Calu3 (cell line): ENCODE measurements at regions not wholly inside any gene's neighbourhood (a gene's known extent, or its start where the extent isn't known, plus 50 kb on each side); places are given as distances from the start of the nearest gene placed in this dataset.

Experiments
- BruUV-seq: library from RNA; stranded (reverse); fragments of 400-500 nt; replicated peaks from 2 replicates; lab custom pipeline; 2021; lab: Mats Ljungman, UMichigan
- CTCF ChIA-PET: fragments of 300-600 bp; sonication (Branson Sonifier 250); formaldehyde crosslinking; loops from one replicate; lab custom pipeline; 2022; ENCODE audit warnings: antibody characterized with exemption; lab: Charles Lee
- DNase-seq: peaks from one replicate; pipeline ENCODE4 v3.0.0; 2022
- H3K27ac Mint-ChIP-seq: one replicate; pipeline ENCODE4 v1.8.0; 2022; ENCODE audit warnings: mixed read lengths; ENCODE audit not compliant: unreplicated experiment
- H3K27me3 Mint-ChIP-seq: one replicate; pipeline ENCODE4 v1.8.0; 2022; ENCODE audit warnings: mixed read lengths; ENCODE audit not compliant: unreplicated experiment
- H3K36me3 Mint-ChIP-seq: one replicate; pipeline ENCODE4 v1.8.0; 2022; ENCODE audit warnings: mild to moderate bottlenecking, moderate library complexity, mixed read lengths; ENCODE audit not compliant: insufficient read depth, unreplicated experiment
- H3K4me1 Mint-ChIP-seq: one replicate; pipeline ENCODE4 v1.8.0; 2022; ENCODE audit warnings: mild to moderate bottlenecking, low read depth, mixed read lengths; ENCODE audit not compliant: unreplicated experiment
- H3K4me3 Mint-ChIP-seq: one replicate; pipeline ENCODE4 v1.8.0; 2022; ENCODE audit warnings: mild to moderate bottlenecking, low read depth, moderate library complexity, mixed read lengths; ENCODE audit not compliant: unreplicated experiment
- H3K9me3 Mint-ChIP-seq: one replicate; pipeline ENCODE4 v1.8.0; 2022; ENCODE audit warnings: low read depth, mixed read lengths; ENCODE audit not compliant: unreplicated experiment
- CTCF ChIP-seq: fragments of 200-600 bp; IDR thresholded peaks from one replicate; pipeline ENCODE4 v1.8.0; 2022; ENCODE audit warnings: antibody characterized with exemption; ENCODE audit not compliant: unreplicated experiment
- intact Hi-C: fragments of 100-400 bp; cut with micrococcal nuclease; formaldehyde crosslinking; loops from one replicate; pipeline ENCODE4 v1.10.0; 2022; ENCODE audit not compliant: unreplicated experiment

DNA sequence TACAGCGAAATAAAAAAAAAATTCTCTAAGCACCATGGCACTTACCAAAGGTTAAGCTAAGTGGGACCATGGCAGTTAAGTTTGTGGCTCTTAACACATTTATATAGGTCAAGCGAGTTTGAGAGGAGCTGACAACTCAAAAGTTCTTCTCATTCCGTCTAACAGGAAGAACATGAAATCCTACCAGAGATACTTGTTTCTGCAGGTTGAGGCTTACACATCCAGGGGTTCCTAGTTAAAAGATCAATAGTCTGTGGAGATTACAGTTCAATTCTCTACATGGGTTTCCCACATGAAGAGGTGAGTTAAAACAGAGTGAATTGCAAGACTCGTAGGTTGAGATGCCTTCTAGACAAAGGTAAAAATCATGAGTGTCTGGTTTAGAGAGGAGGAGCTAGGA is 142.6 kb downstream of the EMP1 start:
- H3K4me1 Mint-ChIP-seq = peaks cover 27% of the 10 kb centered on the region
- DNase-seq = no peak
- H3K9me3 Mint-ChIP-seq = peaks cover 4% of the 10 kb centered on the region
- peak overlapping the region; percentile 73 for H3K27ac Mint-ChIP-seq
- H3K36me3 Mint-ChIP-seq = peaks cover 6% of the 10 kb centered on the region
- H3K27me3 Mint-ChIP-seq = no peaks in the 10 kb centered on the region
- intact Hi-C loops = no loop called here
- no peak for TF ChIP-seq CTCF
- no peak overlapping the region for H3K4me3 Mint-ChIP-seq
- CTCF ChIA-PET = interaction anchor here (1.0 to 1.7 kb wide), 4 partner anchors 12 to 196 kb away, joined by 3 to 6 read pairs (median 4); no protein-coding TSS in a partner anchor
- TSS peak; percentile 86 for BruUV-seq

- H3K36me3 Mint-ChIP-seq = peaks cover 6% of the 10 kb centered on the region
- intact Hi-C loops = no loop called here
- no peak overlapping the region for H3K4me3 Mint-ChIP-seq
- H3K4me1 Mint-ChIP-seq = peaks cover 27% of the 10 kb centered on the region
- no peaks in the 10 kb centered on the region for H3K27me3 Mint-ChIP-seq
- no peak for TF ChIP-seq CTCF
- CTCF ChIA-PET = interaction anchor here (0.8 to 1.7 kb wide), 2 partner anchors 10 to 11 kb away, joined by 3 to 6 read pairs; no protein-coding TSS in a partner anchor
- peaks cover 4% of the 10 kb centered on the region for H3K9me3 Mint-ChIP-seq
- no peak for DNase-seq
- no peak overlapping the region for H3K27ac Mint-ChIP-seq
- no TSS peak for BruUV-seq
Measured at GRCh38 chr12:13337791-13338190, 141.3 kb downstream of the EMP1 start.

DNA sequence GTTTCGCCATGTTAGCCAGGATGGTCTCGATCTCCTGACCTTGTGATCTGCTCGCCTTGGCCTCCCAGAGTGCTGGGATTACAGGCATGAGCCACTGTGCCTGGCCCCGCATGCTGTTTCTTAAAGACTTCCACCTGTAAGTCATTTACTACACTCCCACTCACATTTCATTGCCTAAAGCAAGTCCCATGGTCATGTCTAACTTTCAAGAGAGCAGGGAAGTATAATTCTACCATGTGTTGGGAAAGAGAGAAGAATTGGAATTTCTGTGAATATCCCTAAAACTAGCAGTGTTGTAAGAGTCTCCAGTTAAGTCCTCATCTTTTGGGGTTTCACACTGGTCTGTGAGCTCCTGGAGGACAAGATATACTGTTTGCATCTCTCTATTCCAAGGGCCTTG is 139.7 kb downstream of the EMP1 start:
- Mint-ChIP-seq H3K9me3 (no peaks in the 10 kb centered on the region), H3K27ac (no peak overlapping the region), H3K4me1 (peaks cover 27% of the 10 kb centered on the region), H3K36me3 (peaks cover 6% of the 10 kb centered on the region), H3K4me3 (no peak overlapping the region), H3K27me3 (no peaks in the 10 kb centered on the region)
- BruUV-seq = no TSS peak
- CTCF ChIA-PET = no interaction called here
- intact Hi-C loops = no loop called here
- DNase-seq = no peak
- no peak for TF ChIP-seq CTCF

DNA sequence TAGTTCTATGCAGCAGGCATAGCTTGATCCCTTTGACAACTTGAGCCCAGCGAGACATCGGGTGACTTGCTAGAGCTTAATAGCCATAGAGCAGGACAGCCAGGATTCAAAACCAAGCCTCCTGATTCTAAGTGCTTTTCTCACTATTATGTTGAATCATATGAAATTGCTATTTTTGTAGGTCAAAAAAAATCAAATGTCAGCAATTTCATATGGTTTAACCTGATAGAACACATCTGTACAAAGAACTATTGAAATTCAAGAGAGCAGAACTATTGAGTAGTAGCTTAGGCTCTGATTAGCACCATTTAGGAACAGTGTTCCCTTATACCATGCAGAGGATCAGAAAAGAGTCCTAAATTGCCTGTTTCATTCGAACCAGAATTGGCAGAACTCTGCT is 132.0 kb downstream of the EMP1 start:
- TF ChIP-seq CTCF = no peak
- BruUV-seq = no TSS peak
- no peak for DNase-seq
- intact Hi-C loops = no loop called here
- CTCF ChIA-PET = no interaction called here
- Mint-ChIP-seq H3K9me3 (peaks cover 3% of the 10 kb centered on the region), H3K4me1 (no peaks in the 10 kb centered on the region), H3K36me3 (no peaks in the 10 kb centered on the region), H3K4me3 (no peak overlapping the region), H3K27me3 (no peaks in the 10 kb centered on the region), H3K27ac (no peak overlapping the region)
